GM06990 (cell line): ENCODE measurements at regions not wholly inside any gene's neighbourhood (a gene's known extent, or its start where the extent isn't known, plus 50 kb on each side); places are given as distances from the start of the nearest gene placed in this dataset.

ENCODE experiments used
- DNase-seq: peaks from one replicate; pipeline ENCODE4 v3.0.0-alpha.2; 2011; ENCODE audit not compliant: insufficient read length; ENCODE audit errors: extremely low read depth
- H3K27me3 ChIP-seq: replicated peaks from 2 replicates; pipeline ENCODE4 v1.6.0; 2011; ENCODE audit warnings: low read length; ENCODE audit not compliant: control insufficient read depth, insufficient read depth
- H3K36me3 ChIP-seq: 2 replicates; pipeline ENCODE4 v1.5.1; 2011; ENCODE audit warnings: low read length; ENCODE audit not compliant: control insufficient read depth, insufficient read depth
- H3K4me3 ChIP-seq: replicated peaks from 2 replicates; pipeline ENCODE4 v1.5.1; 2011; ENCODE audit warnings: low read depth, mild to moderate bottlenecking, control low read depth, low read length
- TF ChIP-seq, protein P1 (sequence below): IDR thresholded peaks from 2 replicates; pipeline ENCODE4 v1.5.1; 2011; ENCODE audit warnings: low read length, control low read depth, mild to moderate bottlenecking, inconsistent platforms; ENCODE audit not compliant: insufficient read depth, poor library complexity, severe bottlenecking

DNA sequence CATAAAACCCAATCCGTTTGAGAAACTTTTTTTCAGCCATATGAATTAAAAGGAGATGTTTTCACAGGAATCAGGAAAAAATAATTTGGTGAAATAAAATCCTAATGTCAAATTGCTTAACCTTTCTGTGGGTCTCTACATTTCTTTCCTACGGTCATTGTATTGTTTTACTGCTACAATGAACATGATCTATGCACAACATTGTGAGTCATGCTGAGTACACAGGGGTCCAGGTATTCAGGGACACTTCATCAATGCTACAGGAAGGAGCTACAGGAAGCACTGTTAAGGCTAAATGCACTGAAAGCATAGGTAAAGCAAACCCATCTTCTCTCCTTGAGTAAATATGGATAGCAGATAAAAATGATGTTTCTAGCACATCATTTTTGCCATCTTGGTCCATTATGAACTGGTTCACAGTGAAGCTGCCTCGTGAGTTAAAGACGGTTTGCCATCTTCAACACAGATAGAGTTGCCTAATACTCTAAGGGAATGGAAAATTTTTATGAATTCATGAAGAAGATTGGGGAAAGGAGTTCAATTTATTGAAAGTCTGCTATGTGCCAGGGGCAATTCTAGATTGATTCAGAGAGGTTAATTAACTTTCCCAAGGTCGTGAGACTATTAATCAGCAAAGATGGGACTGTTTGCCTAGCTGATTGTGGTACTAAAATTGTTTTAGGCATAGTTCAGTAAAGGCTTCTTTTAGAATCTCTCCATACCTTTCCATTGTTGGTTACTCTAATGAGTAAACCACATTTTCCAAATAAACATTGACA lies 85.5 kb downstream of the DIRAS2 start:
- no peak for DNase-seq

DNA sequence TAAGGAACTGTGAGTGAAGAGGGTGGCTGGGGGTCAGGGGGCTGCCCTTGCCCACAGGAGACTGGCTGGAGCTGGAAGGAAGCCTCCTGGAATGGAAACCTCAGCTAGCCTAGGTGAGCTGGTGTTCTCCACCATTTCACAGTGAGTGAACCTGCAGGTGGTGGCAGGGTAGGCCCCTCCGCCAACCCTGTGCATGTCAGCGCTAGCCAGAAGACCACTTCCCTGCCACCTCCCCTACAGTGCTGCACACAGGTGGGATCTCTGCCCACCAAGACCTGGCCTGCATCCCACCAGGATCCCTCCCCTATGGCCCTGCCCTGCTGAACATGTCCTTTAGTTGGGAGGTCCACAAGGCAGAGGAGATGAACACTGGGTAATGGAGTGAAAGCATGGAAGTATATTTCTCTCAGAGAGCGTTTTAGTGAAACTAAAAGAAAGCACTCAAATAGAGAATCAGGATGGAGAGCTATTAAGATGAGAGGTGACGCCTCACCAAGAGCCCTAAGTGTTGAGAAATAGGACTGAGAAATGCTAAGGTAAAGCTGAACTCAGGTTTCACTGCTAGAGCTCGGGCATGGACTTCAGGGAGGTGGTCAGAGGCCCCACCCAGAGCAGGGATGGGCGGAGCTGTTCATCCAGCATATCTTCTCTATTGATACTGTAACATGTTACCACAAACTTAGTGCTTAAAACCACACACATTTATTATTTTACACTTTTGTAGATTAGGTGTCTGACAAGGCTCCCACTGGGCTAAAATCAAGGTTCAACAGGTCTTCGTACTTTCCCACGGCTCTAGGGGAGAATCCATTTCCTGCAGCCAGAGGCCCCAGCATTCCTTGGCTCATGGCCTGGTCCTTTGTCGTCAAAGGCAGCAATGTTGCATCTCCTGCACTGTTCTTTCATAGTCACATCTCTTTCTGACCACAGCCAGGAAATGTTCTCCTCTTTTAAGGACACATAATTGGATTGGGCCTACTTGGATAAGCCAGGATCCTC lies 83.2 kb downstream of the DIRAS2 start:
- no peaks in the 10 kb centered on the region for H3K27me3 ChIP-seq
- TF ChIP-seq, protein P1, sequence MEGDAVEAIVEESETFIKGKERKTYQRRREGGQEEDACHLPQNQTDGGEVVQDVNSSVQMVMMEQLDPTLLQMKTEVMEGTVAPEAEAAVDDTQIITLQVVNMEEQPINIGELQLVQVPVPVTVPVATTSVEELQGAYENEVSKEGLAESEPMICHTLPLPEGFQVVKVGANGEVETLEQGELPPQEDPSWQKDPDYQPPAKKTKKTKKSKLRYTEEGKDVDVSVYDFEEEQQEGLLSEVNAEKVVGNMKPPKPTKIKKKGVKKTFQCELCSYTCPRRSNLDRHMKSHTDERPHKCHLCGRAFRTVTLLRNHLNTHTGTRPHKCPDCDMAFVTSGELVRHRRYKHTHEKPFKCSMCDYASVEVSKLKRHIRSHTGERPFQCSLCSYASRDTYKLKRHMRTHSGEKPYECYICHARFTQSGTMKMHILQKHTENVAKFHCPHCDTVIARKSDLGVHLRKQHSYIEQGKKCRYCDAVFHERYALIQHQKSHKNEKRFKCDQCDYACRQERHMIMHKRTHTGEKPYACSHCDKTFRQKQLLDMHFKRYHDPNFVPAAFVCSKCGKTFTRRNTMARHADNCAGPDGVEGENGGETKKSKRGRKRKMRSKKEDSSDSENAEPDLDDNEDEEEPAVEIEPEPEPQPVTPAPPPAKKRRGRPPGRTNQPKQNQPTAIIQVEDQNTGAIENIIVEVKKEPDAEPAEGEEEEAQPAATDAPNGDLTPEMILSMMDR, result no peak
- DNase-seq, result no peak
- no peaks in the 10 kb centered on the region for H3K36me3 ChIP-seq
- no peak overlapping the region for H3K4me3 ChIP-seq

More for the DNA sequence above, 85.5 kb downstream of the DIRAS2 start:
- Histone ChIP-seq H3K36me3 (no peaks in the 10 kb centered on the region), H3K27me3 (no peaks in the 10 kb centered on the region), H3K4me3 (no peak overlapping the region)
- TF ChIP-seq, protein P1, result no peak
